LNCAP (cell line): ENCODE measurements at regions not wholly inside any gene's neighbourhood (a gene's known extent, or its start where the extent isn't known, plus 50 kb on each side); places are given as distances from the start of the nearest gene placed in this dataset.

Experiments used
- CTCF ChIP-seq: fragments of 450-650 bp; IDR thresholded peaks from 2 replicates; pipeline ENCODE4 v1.5.1; 2017; ENCODE audit warnings: mild to moderate bottlenecking

GRCh38 chr4:178385481-178385880 is 943.2 kb upstream of the AGA start:
- no peak for TF ChIP-seq CTCF

GRCh38 chr4:178387756-178388155 is 945.5 kb upstream of the AGA start:
- no peak for TF ChIP-seq CTCF

- no peak for TF ChIP-seq CTCF
These were observed 953.6 kb upstream of the AGA start for GRCh38 chr4:178395798-178396197.

- no peak for TF ChIP-seq CTCF
These were observed 970.2 kb upstream of the AGA start for GRCh38 chr4:178412455-178412854.

- no peak for TF ChIP-seq CTCF
These were observed 971.8 kb upstream of the AGA start for GRCh38 chr4:178414042-178414441.

- TF ChIP-seq CTCF: no peak
These were observed 972.7 kb upstream of the AGA start for GRCh38 chr4:178414881-178415446.

GRCh38 chr4:178415925-178416324 is 973.7 kb upstream of the AGA start:
- TF ChIP-seq CTCF: no peak

GRCh38 chr4:178423366-178423765 is 981.1 kb upstream of the AGA start:
- TF ChIP-seq CTCF: no peak
